HG02840 (cell line): ENCODE measurements at regions not wholly inside any gene's neighbourhood (a gene's known extent, or its start where the extent isn't known, plus 50 kb on each side); places are given as distances from the start of the nearest gene placed in this dataset.

Experiments
- ATAC-seq: cut with Tn5 transposase; IDR thresholded peaks from one replicate; pipeline ENCODE4 v1.9.1; 2021; ENCODE audit warnings: mild to moderate bottlenecking, moderate library complexity, moderate number of reproducible peaks; ENCODE audit not compliant: unreplicated experiment, low FRiP score

- ATAC-seq: no peak
These were observed 1935.1 kb upstream of the PIK3C3 start for GRCh38 chr18:40019797-40020392.

- ATAC-seq: no peak
These were observed 1936.8 kb upstream of the PIK3C3 start for GRCh38 chr18:40018266-40018665.

GRCh38 chr18:40017021-40017420 lies 1938.0 kb upstream of the PIK3C3 start:
- ATAC-seq: no peak

GRCh38 chr18:40016405-40016804 lies 1938.6 kb upstream of the PIK3C3 start:
- no peak for ATAC-seq

GRCh38 chr18:40013001-40013609 lies 1941.9 kb upstream of the PIK3C3 start:
- no peak for ATAC-seq

- no peak for ATAC-seq
These were observed 1943.8 kb upstream of the PIK3C3 start for GRCh38 chr18:40011201-40011600.

- no peak for ATAC-seq
These were observed 1948.4 kb upstream of the PIK3C3 start for GRCh38 chr18:40006634-40007033.

GRCh38 chr18:40004246-40004645 lies 1950.8 kb upstream of the PIK3C3 start:
- no peak for ATAC-seq

- no peak for ATAC-seq
These were observed 1956.7 kb upstream of the PIK3C3 start for GRCh38 chr18:39998317-39998716.

GRCh38 chr18:39994498-39994897 lies 1960.5 kb upstream of the PIK3C3 start:
- ATAC-seq: no peak

GRCh38 chr18:39991696-39992265 lies 1963.3 kb upstream of the PIK3C3 start:
- ATAC-seq: no peak

GRCh38 chr18:39990540-39990939 lies 1964.5 kb upstream of the PIK3C3 start:
- ATAC-seq: no peak

- no peak for ATAC-seq
These were observed 1978.3 kb upstream of the PIK3C3 start for GRCh38 chr18:39976771-39977170.

- no peak for ATAC-seq
These were observed 1982.5 kb upstream of the PIK3C3 start for GRCh38 chr18:39972521-39972920.

GRCh38 chr18:39969803-39970494 lies 1985.1 kb upstream of the PIK3C3 start:
- no peak for ATAC-seq

GRCh38 chr18:39966275-39966674 lies 1988.8 kb upstream of the PIK3C3 start:
- ATAC-seq: no peak

- no peak for ATAC-seq
These were observed 1992.5 kb upstream of the PIK3C3 start for GRCh38 chr18:39962546-39962945.

- no peak for ATAC-seq
These were observed 1994.5 kb upstream of the PIK3C3 start for GRCh38 chr18:39960550-39960949.

GRCh38 chr18:39959839-39960238 lies 1995.2 kb upstream of the PIK3C3 start:
- no peak for ATAC-seq

- ATAC-seq: no peak
These were observed 1996.2 kb upstream of the PIK3C3 start for GRCh38 chr18:39958876-39959275.

- no peak for ATAC-seq
These were observed 2002.2 kb upstream of the PIK3C3 start for GRCh38 chr18:39952816-39953215.
